Left hindlimb (tissue), 1 donor: ENCODE measurements at regions not wholly inside any gene's neighbourhood (a gene's known extent, or its start where the extent isn't known, plus 50 kb on each side); places are given as distances from the start of the nearest gene placed in this dataset.
"Not testable (repeated sequence)": the region's sequence is repeated elsewhere in the genome, so short reads cannot be mapped to it uniquely, and the experiment has no call there.

Experiments used
- DNase-seq: peaks from one replicate; pipeline ENCODE4 v3.0.0-alpha.2; 2018

GRCh38 chr16:75841517-75841916, 115.2 kb upstream of the CPHXL start:
- DNase-seq = no peak

- no peak for DNase-seq
These were observed 120.9 kb upstream of the CPHXL start for GRCh38 chr16:75847172-75847571.

- no peak for DNase-seq
These were observed 127.9 kb upstream of the CPHXL start for GRCh38 chr16:75854152-75854551.

- peak; percentile 31 for DNase-seq
These were observed 134.2 kb upstream of the CPHXL start for GRCh38 chr16:75860326-75861053.

- DNase-seq = no peak
These were observed 135.2 kb upstream of the CPHXL start for GRCh38 chr16:75861311-75862097.

GRCh38 chr16:75862098-75862386, 135.8 kb upstream of the CPHXL start:
- no peak for DNase-seq

GRCh38 chr16:75864243-75864642, 138.0 kb upstream of the CPHXL start:
- no peak for DNase-seq

- DNase-seq = no peak
These were observed 139.4 kb upstream of the CPHXL start for GRCh38 chr16:75865736-75866135.

GRCh38 chr16:75868636-75869632, 142.6 kb upstream of the CPHXL start:
- DNase-seq = no peak

GRCh38 chr16:75881280-75881679, 155.0 kb upstream of the CPHXL start:
- not testable (repeated sequence) for DNase-seq

GRCh38 chr16:75899163-75899562, 172.9 kb upstream of the CPHXL start:
- DNase-seq = no peak

- peak; percentile 46 for DNase-seq
These were observed 182.2 kb upstream of the CPHXL start for GRCh38 chr16:75908331-75909117.

- no peak for DNase-seq
These were observed 183.5 kb upstream of the CPHXL start for GRCh38 chr16:75909746-75910145.

GRCh38 chr16:75911896-75912295, 185.6 kb upstream of the CPHXL start:
- DNase-seq = no peak

- DNase-seq = no peak
These were observed 187.7 kb upstream of the CPHXL start for GRCh38 chr16:75913958-75914357.

GRCh38 chr16:75916451-75916850, 190.2 kb upstream of the CPHXL start:
- no peak for DNase-seq

GRCh38 chr16:75918109-75918508, 191.8 kb upstream of the CPHXL start:
- no peak for DNase-seq

- DNase-seq = no peak
These were observed 193.4 kb upstream of the CPHXL start for GRCh38 chr16:75919664-75920063.

GRCh38 chr16:75921281-75921680, 195.0 kb upstream of the CPHXL start:
- DNase-seq = no peak

GRCh38 chr16:75922250-75922649, 196.0 kb upstream of the CPHXL start:
- no peak for DNase-seq

GRCh38 chr16:75924397-75924796, 198.1 kb upstream of the CPHXL start:
- no peak for DNase-seq

- DNase-seq = no peak
These were observed 201.5 kb upstream of the CPHXL start for GRCh38 chr16:75927810-75928209.

- DNase-seq = no peak
These were observed 202.0 kb upstream of the CPHXL start for GRCh38 chr16:75928295-75928694.
